Spinal cord (tissue), 9 donors: ENCODE measurements at regions not wholly inside any gene's neighbourhood (a gene's known extent, or its start where the extent isn't known, plus 50 kb on each side); places are given as distances from the start of the nearest gene placed in this dataset.
A peak's percentile ranks its signal among the peaks of the same experiment; 100 is the strongest.
"Not testable (repeated sequence)": the region's sequence is repeated elsewhere in the genome, so short reads cannot be mapped to it uniquely, and the experiment has no call there.

Source experiments
- DNase-seq, 6 donors: peaks; one replicate each; pipeline versions ENCODE4 v3.0.0 to v3.0.0-alpha.2; 2013 to 2015; ENCODE audit warnings: low spot score in 6 of 6, low read depth in 4 of 6
- H3K27ac ChIP-seq: one replicate; pipeline ENCODE4 v1.5.1; 2013; ENCODE audit warnings: low read depth, low read length, control low read depth
- H3K27me3 ChIP-seq: one replicate; pipeline ENCODE4 v1.6.1; 2013; ENCODE audit warnings: low read length; ENCODE audit not compliant: control insufficient read depth, insufficient read depth
- H3K36me3 ChIP-seq: one replicate; pipeline ENCODE4 v1.6.1; 2013; ENCODE audit warnings: low read length; ENCODE audit not compliant: control insufficient read depth, insufficient read depth
- H3K4me1 ChIP-seq: one replicate; pipeline ENCODE4 v1.6.1; 2013; ENCODE audit warnings: low read length; ENCODE audit not compliant: control insufficient read depth, insufficient read depth
- H3K4me3 ChIP-seq: one replicate; pipeline ENCODE4 v1.5.1; 2013; ENCODE audit warnings: low read depth, low read length, control low read depth
- H3K9me3 ChIP-seq: one replicate; pipeline ENCODE4 v1.6.1; 2013; ENCODE audit warnings: low read length; ENCODE audit not compliant: control insufficient read depth, insufficient read depth
- WGBS: methylation state at CpG from one replicate; pipeline ENCODE4 v1.1.5; 2013; ENCODE audit warnings: missing lambda C conversion rate; ENCODE audit not compliant: insufficient coverage; 5-methylcytosine and 5-hydroxymethylcytosine counted together
- donor health status: healthy.

GRCh38 chr2:47728551-47728950 is 54.4 kb upstream of the MSH6 start:
- Histone ChIP-seq H3K4me3 (no peak overlapping the region), H3K4me1 (no peaks in the 10 kb centered on the region), H3K27ac (no peak overlapping the region), H3K27me3 (no peaks in the 10 kb centered on the region), H3K9me3 (no peaks in the 10 kb centered on the region), H3K36me3 (no peaks in the 10 kb centered on the region)
- DNase-seq = no peak
- 100% methylated on average over 2 of the region's 4 CpGs for WGBS

GRCh38 chr2:47727956-47728355 is 55.0 kb upstream of the MSH6 start:
- no peak for DNase-seq
- no peaks in the 10 kb centered on the region for H3K9me3 ChIP-seq
- no peaks in the 10 kb centered on the region for H3K27me3 ChIP-seq
- no peaks in the 10 kb centered on the region for H3K36me3 ChIP-seq
- H3K4me1 ChIP-seq = no peaks in the 10 kb centered on the region
- WGBS = 96% methylated on average over 3 of the region's 3 CpGs
- no peak overlapping the region for H3K4me3 ChIP-seq
- no peak overlapping the region for H3K27ac ChIP-seq

GRCh38 chr2:47726978-47727377 is 56.0 kb upstream of the MSH6 start:
- WGBS = no CpG with 5 or more reads among the region's 1 CpG
- not testable (repeated sequence) for H3K4me1 ChIP-seq, DNase-seq, H3K9me3 ChIP-seq, H3K36me3 ChIP-seq, H3K27me3 ChIP-seq, H3K27ac ChIP-seq, H3K4me3 ChIP-seq

- WGBS = no CpG with 5 or more reads among the region's 2 CpGs
These were observed 57.1 kb upstream of the MSH6 start for GRCh38 chr2:47725808-47726207.

GRCh38 chr2:47724221-47724981 is 58.5 kb upstream of the MSH6 start:
- DNase-seq = no peak
- 79% methylated on average over 4 of the region's 9 CpGs for WGBS
- Histone ChIP-seq H3K27ac (no peak overlapping the region), H3K27me3 (no peaks in the 10 kb centered on the region), H3K36me3 (no peaks in the 10 kb centered on the region), H3K4me3 (no peak overlapping the region), H3K9me3 (no peaks in the 10 kb centered on the region), H3K4me1 (no peaks in the 10 kb centered on the region)

More at GRCh38 chr2:47725808-47726207, 57.1 kb upstream of the MSH6 start:
- Histone ChIP-seq H3K27me3 (no peaks in the 10 kb centered on the region), H3K4me3 (no peak overlapping the region), H3K27ac (no peak overlapping the region), H3K4me1 (no peaks in the 10 kb centered on the region), H3K36me3 (no peaks in the 10 kb centered on the region), H3K9me3 (no peaks in the 10 kb centered on the region)
- no peak for DNase-seq

- DNase-seq = no peak
- H3K27me3 ChIP-seq = no peaks in the 10 kb centered on the region
- H3K9me3 ChIP-seq = no peaks in the 10 kb centered on the region
- H3K36me3 ChIP-seq = no peaks in the 10 kb centered on the region
- H3K4me1 ChIP-seq = no peaks in the 10 kb centered on the region
- H3K4me3 ChIP-seq = no peak overlapping the region
- 100% methylated on average over 4 of the region's 8 CpGs for WGBS
- no peak overlapping the region for H3K27ac ChIP-seq
These were observed 61.6 kb upstream of the MSH6 start for GRCh38 chr2:47721296-47721695.

GRCh38 chr2:47720559-47720958 is 62.4 kb upstream of the MSH6 start:
- no peak overlapping the region for H3K4me3 ChIP-seq
- H3K27ac ChIP-seq = no peak overlapping the region
- no peaks in the 10 kb centered on the region for H3K27me3 ChIP-seq
- no peaks in the 10 kb centered on the region for H3K9me3 ChIP-seq
- no peaks in the 10 kb centered on the region for H3K36me3 ChIP-seq
- DNase-seq = peak in 1 of 6 donors; percentile 5
- H3K4me1 ChIP-seq = no peaks in the 10 kb centered on the region
- no CpG with 5 or more reads among the region's 2 CpGs for WGBS

GRCh38 chr2:47720036-47720435 is 62.9 kb upstream of the MSH6 start:
- 80% methylated on average over 3 of the region's 3 CpGs for WGBS
- no peaks in the 10 kb centered on the region for H3K27me3 ChIP-seq
- DNase-seq = no peak
- H3K27ac ChIP-seq = no peak overlapping the region
- H3K4me3 ChIP-seq = no peak overlapping the region
- H3K36me3 ChIP-seq = no peaks in the 10 kb centered on the region
- H3K4me1 ChIP-seq = no peaks in the 10 kb centered on the region
- H3K9me3 ChIP-seq = no peaks in the 10 kb centered on the region

GRCh38 chr2:47719099-47719498 is 63.8 kb upstream of the MSH6 start:
- Histone ChIP-seq H3K36me3 (no peaks in the 10 kb centered on the region), H3K4me1 (no peaks in the 10 kb centered on the region)
- no CpG with 5 or more reads among the region's 4 CpGs for WGBS

GRCh38 chr2:47716307-47716706 is 66.6 kb upstream of the MSH6 start:
- H3K9me3 ChIP-seq, H3K4me3 ChIP-seq, H3K27me3 ChIP-seq, H3K36me3 ChIP-seq, H3K27ac ChIP-seq, H3K4me1 ChIP-seq, DNase-seq: not testable (repeated sequence)
- 96% methylated on average over 4 of the region's 7 CpGs for WGBS

More at GRCh38 chr2:47719099-47719498, 63.8 kb upstream of the MSH6 start:
- Histone ChIP-seq H3K9me3 (no peaks in the 10 kb centered on the region), H3K27ac (no peak overlapping the region), H3K27me3 (no peaks in the 10 kb centered on the region), H3K4me3 (no peak overlapping the region)
- peak in 1 of 6 donors; percentile 28 for DNase-seq
